Activated CD4-positive, alpha-beta T cell treated with anti-CD3 and anti-CD28 coated beads for 24 hours (primary cell): ENCODE measurements at regions not wholly inside any gene's neighbourhood (a gene's known extent, or its start where the extent isn't known, plus 50 kb on each side); places are given as distances from the start of the nearest gene placed in this dataset.
"Not testable (repeated sequence)": the region's sequence is repeated elsewhere in the genome, so short reads cannot be mapped to it uniquely, and the experiment has no call there.

ENCODE experiments used
- DNase-seq, 2 donors: peaks; one replicate each; pipeline ENCODE4 v3.0.0-alpha.2; 2020; ENCODE audit warnings: low read depth in 2 of 2

DNA sequence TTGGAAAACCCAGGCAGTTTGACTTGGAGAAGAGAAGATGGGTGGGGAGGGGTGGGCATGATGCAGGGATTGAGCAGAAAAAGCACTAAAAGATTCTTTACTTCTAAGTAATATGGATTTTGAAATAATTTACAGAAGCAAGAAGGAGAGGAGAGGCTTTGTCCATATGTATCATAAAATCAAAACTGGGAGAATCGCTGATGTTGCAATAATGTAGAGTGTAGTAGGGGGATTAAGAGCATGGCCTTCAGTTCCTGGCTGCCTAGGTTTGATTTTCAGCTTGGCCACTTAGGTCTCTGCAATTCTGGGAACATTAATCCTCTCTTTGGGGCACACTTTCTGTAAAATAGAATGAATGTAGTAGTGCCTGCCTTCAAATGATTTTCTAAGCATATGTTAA is 1760.4 kb upstream of the CELF4 start:
- DNase-seq = no peak

DNA sequence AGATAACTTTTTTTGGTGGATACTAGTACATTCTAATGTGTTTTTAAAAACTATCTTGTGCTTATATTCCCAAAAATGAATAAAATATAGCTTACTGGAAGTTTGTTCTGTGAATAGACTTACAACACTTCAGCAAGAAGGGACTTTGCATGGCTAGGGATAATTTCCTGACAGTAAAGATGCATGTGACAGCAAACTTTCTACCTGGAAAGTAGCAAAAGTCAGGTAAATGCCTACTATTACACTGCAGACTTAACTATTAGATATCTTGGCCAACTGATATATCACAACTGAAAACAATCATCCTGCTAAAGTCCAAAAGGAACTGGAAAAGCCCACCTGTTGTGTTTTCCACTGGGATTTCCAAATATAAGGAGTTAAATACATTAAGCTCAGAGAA is 1753.5 kb upstream of the CELF4 start:
- no peak for DNase-seq

DNA sequence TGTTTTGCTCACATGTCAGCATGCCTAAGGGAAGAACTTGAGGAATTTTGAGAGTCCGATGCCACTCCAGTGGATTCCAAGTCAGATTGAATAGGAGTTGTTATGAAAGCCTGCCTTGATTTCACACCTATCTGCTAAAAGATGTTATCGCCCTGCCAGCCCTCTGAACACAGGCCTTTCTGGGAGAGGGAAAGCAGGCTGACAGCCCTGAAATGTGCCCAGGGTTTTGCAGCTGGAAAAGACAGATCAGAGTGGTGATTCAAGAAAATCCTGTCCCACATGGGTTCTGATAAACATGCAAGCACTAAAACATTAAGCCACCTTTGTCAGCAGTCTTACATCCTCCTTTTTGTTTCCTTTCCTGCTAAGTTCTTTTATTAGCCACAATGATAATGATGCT is 1752.9 kb upstream of the CELF4 start:
- no peak for DNase-seq

DNA sequence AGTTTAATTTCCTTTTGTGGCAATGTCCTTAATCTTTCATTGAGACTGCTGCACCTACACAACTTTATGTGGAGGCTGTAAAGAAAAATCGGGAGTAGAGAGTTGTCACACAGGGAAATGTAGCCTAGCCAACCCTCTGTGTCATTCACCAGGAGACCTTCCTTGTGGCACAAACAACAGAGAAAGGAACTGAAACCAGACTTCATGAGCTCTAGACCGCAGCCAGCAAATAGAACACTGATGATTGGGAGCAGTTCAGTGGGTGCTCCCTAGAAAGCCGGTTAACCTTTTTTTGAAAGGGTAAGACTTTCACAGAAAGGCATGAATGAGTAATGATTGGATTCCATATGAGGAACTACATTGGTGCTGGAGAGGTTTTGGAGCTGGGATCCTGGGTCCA is 1752.4 kb upstream of the CELF4 start:
- no peak for DNase-seq

DNA sequence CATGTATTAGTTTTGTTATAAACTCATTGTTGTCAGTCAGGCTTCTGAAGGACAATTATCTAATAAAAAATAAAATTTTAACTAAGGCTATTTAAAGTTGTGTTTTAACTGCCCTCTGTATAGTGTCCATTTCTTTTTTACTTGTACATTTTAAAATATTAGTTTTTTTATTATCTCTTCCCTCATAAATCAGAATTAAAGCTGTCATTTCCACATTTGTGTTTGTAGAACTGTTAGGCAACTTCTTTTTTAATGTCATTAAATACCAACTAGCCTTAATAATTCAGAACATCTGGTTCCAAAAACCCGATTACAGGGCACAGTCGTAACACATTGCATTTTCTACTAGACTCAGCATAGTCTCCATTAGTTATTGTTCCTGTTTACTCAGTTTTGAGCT is 1749.0 kb upstream of the CELF4 start:
- DNase-seq = no peak

DNA sequence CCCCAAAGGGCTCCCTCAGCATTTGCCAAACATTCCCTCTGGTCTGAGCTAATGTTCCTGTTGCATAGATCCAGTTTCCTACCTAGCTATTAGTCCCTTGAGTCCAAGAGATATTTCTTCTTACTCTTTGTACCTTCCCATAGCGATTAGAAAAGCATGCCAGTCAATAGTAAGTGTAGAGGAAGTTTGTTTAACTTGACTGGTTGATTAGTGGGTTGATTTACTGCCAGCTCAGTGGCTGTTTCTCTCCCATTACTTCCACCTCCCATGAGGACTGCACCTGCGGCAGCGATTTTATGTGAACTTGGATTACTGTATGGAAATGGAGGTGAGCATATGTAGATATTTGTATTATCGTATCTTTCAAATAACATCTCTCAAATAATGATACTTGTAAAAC is 1748.4 kb upstream of the CELF4 start:
- DNase-seq = no peak

DNA sequence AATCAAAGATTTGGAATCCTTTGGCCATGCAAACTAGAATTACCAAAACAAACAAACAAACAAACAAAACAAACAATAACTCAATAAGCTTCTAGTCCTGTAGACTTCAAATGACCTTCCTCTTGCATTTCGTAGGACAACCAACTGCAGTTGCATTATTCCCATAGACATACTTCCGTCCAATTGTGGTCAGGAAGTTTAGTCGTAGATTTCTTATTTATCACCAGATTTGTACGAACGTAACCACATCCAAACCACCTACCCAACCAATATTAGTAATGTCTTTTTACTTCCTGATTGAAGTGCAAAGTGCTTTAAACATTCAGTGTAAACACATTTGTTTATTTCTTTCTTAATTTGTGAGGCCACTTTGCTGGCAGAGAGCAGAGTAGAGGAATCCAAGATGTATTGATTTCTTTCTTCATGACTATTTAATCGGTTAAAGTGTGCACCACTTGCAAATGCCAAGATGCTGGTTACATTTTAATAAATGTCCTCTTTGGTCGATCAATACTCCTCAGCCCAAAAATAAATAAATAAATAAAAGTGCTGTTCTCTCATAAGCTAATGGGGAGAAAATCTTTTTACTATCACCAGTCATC is 1745.6 kb upstream of the CELF4 start:
- no peak for DNase-seq

DNA sequence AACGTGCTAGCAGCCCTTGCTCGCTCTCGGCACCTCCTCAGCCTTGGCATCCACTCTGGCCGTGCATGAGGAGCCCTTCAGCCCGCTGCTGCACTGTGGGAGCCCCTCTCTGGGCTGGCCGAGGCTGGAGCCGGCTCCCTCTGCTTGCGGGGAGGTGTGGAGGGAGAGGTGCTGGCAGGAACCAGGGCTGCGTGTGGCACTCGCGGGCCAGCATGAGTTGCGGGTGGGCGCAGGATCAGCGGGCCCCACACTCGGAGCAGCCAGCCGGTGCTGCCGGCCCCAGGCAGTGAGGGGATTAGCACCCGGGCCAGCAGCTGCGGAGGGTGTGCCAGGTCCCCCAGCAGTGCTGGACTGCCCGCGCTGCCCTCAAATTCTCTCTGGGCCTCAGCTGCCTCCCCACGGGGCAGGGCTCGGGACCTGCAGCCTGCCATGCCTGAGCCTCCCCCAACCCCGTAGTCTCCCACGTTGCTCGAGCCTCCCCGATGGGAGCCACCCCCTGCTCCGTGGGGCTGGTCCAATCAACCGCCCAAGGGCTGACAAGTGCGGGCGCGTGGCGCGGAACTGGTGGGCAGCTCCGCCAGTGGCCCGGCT is 1743.4 kb upstream of the CELF4 start:
- not testable (repeated sequence) for DNase-seq

DNA sequence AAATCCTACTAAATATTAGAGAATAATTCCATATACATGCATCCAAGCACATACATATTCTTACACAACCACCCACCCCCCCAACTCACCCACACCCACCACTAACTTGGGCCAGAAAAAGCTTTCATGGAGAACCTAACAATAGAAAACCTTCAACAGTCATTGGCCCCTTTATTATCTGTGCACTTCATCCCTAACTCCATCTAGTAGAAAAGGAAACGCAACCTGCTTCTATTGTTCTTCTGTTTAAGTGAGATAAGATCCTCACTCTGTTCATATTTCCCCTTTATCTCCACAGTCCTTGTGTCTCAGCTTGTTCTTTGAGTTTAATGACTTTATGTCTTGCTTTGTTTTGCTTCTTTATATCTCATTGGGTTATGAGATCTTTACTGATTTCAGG is 1740.2 kb upstream of the CELF4 start:
- DNase-seq = no peak

DNA sequence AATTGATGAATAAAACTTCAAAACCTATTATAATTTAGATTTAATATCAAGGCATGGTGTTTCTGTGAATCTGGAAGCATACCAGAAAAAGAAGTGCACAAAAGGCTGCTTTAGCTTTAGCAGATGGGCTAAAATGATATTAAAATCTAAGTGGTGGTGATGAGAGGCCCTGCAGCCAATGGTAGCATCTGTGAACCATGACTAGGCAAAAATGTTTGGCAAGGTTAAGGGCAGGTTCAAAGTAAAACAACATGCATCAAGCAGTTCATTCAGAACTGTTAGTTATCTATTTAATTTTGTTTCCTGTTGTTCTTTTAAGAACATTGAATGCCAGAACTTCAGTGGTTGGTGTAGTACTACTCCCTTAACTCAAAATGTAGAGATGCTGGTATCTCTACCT is 1736.9 kb upstream of the CELF4 start:
- no peak for DNase-seq

DNA sequence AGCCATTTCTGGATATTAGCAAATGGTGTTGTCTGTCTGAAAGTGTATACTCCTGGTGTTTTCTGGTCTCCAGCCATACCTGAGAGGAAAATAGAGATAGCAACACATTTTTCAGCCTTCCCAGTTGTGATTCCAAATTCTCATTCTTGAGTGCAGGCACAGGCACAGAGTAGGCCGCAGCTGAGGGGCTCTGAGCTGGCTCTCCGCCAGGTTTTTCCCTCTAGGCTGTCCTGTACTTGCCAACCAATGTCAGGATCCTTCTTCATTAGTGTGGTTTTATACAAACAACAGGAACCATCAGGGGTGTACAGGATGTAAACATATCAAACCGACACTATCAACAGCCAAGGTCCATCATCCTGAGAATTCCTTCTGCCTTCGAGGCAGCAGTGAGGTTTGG is 1733.6 kb upstream of the CELF4 start:
- DNase-seq = no peak

DNA sequence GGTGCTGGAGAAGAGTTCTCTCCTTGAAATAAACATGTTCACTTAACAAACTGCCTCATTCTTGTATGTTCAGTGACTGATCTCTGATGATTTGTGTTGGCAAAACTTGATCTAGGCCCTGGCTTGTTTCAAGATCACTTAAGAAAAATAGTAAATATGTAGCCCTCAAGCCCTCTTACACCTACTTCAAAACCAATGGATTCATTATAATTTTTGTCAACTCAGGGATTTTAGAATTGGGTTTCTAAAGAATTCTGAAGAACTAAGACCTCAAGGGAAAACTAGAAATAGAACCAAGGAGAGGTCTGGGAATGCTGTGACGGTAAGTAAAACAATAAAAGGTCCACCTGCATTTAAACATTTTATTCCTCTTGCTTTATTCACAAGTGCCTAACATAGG is 1731.6 kb upstream of the CELF4 start:
- no peak for DNase-seq

DNA sequence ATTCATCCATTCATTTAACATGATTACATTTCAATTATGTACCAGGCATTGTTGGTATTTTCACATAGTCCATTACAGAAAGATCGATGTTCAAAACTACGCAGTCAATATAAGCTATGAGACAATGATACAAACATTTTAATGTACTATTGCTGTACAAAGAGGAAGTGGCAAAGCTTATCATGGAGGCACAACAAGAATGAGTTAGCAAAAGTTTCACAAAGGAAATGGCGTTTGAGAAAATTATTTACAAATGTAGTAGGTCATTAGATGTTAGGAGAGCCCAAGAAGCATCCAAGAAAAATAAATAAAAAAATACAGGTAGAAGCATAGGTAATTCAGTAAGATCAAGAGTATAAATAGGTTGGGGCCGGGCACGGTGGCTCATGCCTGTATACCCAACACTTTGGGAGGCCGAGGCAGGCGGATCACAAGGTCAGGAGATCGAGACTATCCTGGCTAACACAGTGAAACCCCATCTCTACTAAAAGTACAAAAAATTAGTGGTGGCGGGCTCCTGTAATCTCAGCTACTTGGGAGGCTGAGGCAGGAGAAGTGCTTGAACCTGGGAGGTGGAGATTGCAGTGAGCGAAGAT is 1730.8 kb upstream of the CELF4 start:
- DNase-seq = no peak

DNA sequence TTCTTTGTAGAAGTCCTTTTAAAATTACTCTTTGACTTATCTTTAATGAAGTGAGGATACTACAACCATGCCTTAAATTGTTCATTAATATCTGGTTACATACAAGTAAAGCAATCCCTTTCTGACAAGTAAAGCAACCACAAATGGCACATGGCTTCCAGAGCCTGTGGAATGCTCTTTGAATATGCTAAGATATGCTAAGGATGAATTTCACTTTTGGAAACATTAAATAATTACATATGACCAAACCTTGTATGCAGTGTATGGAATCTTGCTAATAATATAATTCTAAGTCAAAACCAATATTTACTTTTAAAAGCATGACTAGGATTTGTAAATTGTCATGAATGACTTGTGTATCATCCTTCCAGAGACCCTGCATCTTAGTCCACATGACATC is 1711.2 kb upstream of the CELF4 start:
- DNase-seq = no peak

DNA sequence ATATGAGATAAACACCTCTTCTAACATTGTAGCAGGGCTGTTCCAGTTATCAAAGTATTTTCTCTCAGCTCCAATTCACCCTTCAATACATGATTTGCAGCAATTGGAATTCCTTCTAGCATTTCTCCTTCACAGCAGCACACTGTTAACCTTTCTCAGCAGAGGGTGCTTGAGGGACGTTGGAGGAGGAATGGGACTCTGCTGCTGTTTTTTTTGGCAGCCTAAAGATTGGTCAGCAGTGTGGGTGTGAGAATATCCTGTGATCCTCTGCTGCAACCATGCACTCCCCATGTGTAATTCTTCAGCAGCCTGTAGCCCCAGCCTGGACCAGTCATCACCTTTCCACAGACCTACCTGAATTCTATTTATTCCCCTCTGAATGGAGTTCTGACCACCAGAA is 1708.9 kb upstream of the CELF4 start:
- no peak for DNase-seq

DNA sequence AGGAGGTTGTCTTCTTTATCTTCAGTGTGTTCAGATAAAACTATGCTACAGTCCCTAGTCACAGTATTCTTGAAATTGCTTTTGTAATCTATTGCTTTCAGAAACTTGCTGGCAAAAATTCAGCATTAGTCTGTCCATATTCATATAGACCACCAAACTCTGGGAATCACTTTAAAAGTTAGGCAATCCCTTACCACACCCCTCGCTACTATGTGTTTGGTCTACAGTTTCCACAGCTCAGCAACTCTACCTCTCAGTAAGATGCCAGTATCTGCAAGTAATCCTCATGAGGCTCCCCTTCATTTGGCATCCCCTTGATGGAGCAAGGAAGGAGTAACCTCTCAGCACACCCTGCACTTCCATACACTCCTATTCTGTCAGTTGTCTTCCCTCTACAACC is 1706.6 kb upstream of the CELF4 start:
- no peak for DNase-seq

DNA sequence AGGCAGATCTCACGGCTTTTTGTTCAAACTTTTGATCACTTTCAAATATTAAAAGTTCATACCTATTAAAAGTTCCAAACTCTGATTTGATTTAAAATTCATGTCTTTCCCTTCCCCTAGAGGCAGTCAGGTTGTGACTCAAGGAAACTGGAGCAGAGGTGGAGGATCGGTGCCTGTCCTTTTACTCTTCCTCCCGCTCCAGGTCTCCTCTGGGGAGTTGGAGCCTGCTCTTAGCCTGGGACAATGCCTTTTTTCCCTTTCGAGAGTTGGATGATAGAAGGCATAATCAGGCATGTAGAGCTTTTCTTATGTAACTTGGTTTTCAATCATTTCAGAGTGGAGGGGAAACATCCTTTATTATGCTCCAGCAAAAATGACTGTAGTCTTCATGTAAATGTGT is 1706.1 kb upstream of the CELF4 start:
- DNase-seq = no peak

DNA sequence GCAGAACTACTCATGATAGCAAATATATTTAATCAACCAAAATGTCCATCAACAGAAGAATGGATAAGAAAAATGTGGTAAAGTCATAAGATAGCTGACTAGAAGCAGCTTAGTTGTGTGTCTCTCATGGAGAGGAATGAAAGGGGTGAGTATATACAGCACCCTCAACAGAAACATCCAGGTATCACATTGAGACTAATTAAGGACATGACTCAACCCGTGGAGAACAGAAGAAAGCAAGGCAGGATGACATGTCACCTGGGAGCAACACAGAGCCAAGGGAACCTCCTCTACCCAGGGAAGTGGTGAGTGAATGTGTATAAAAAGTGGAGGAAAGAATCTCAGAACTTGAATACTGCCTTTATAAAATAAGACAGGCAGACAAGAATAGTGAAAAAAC is 1695.0 kb upstream of the CELF4 start:
- no peak for DNase-seq

DNA sequence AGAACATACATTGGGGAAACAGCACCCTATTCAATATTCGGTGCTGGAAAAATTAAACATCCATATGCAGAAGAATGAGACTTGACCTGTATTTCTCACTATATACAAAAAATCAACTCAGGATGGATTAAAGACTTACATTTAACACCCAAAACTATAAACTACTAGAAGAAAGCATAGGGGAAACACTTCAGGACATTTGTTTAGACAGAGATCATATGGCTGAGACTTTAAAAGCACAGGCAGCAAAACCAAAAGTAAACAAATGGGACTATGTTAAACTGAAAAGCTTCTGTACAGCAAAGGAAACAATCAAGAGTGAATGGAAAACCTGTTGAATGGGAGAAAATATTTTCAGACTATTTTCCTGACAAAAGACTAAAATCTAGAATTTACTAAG is 1694.1 kb upstream of the CELF4 start:
- no peak for DNase-seq

DNA sequence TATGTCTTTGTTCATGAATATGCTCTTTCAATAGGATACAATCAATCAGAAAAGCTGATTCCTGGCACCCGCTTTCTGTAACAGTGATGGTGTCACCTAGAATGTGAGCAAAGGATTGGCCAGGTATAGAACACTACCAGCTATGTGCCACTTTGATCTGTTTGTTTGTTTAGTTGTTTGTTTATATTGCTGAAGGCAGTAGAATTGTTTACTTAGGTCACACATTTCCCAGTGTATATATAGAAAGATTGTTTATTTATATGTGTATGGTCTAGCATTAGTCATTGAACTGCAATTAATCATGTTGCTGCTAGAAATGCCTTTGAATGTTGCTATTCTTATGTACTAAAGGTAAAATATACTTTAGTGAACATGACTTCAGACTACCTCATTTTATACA is 1678.6 kb upstream of the CELF4 start:
- DNase-seq = no peak

DNA sequence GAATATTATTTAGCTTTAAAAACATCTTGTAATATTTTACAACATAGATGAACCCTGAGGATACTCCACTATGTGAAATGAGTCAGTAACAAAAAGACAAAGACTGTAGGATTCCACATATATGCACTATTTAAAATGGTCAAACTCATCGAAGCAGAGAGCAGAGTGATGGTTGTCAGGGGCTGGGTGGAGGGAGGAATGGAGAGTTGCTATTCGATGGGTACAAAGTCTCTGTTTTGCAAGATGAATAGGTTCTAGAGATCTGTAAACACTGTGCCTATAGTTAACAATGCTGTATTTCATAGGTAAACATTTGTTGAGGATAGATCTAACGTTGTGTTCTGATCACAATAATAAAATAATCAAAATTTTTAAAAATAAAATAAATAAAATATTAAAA is 1675.9 kb upstream of the CELF4 start:
- DNase-seq = no peak

DNA sequence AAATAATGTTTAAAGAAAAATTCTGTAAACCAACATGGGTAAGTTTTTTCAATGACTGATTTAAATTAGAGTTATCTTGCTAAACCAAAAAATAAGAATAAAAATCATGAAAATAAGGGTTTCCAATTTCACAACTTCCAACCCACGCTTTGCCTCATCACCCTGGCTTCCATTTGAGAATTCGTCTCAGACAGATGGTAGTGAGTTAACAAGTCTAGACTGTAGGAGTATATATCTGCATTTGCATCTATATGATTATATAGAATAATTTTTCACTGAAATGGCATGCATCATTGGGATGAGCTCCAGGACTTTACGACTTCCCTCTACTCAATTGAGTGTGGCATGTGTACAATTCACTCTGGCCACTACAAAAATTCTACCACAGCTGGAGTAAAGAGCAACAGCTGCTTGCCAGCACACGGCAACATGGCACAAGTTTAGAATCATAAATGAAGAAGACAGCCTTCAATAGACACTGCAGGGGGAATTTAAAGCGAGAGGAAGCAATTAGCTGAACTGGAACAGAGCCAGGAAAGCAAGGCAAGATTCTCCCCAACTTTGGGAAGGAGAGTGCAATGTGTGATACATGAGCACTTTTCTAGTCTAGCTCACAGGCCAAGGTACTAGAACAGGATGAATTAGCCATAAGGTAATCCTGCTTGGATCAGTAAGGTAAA is 1673.5 kb upstream of the CELF4 start:
- no peak for DNase-seq

DNA sequence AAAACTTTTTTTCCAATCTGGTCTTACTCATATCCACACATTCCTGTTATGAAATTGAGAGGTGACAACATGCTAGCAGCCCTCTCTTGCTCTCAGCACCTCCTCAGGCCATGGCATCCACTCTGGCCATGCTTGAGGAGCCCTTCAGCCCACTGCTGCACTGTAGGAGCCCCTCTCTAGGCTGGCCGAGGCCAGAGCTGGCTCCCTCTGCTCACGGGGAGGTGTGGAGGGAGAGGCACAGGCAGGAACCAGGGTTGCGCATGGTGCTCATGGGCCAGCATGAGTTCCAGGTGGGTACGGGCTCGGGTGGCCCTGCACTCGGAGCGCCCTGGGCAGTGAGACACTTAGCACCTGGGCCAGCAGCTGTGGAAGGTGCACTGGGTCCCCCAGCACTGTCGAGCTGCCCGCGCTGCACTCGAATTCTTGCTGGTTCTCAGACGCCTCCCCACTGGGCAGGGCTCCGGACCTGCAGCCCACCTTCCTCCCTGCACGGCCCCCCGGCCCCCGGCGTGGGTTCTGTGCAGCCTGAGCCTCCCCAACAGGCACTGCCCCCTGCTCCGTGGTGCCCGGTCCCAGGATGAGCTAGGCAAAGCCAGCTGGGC is 1669.6 kb upstream of the CELF4 start:
- DNase-seq = no peak
